HG02943 (cell line): ENCODE measurements at regions not wholly inside any gene's neighbourhood (a gene's known extent, or its start where the extent isn't known, plus 50 kb on each side); places are given as distances from the start of the nearest gene placed in this dataset.
"Not testable (repeated sequence)": the region's sequence is repeated elsewhere in the genome, so short reads cannot be mapped to it uniquely, and the experiment has no call there.

Experiments used
- ATAC-seq: cut with Tn5 transposase; IDR thresholded peaks from one replicate; pipeline ENCODE4 v1.9.1; 2021; ENCODE audit warnings: mild to moderate bottlenecking, low read depth, moderate library complexity; ENCODE audit not compliant: unreplicated experiment

- ATAC-seq: no peak
Measured at GRCh38 chr11:21711341-21711740, 481.5 kb upstream of the ANO5 start.

GRCh38 chr11:21723678-21724077 is 469.2 kb upstream of the ANO5 start:
- ATAC-seq: no peak

- no peak for ATAC-seq
Measured at GRCh38 chr11:21727102-21727501, 465.8 kb upstream of the ANO5 start.

GRCh38 chr11:21736404-21736803 is 456.5 kb upstream of the ANO5 start:
- ATAC-seq: no peak

- ATAC-seq: not testable (repeated sequence)
Measured at GRCh38 chr11:21752475-21753243, 440.2 kb upstream of the ANO5 start.

- not testable (repeated sequence) for ATAC-seq
Measured at GRCh38 chr11:21753244-21753767, 439.6 kb upstream of the ANO5 start.

- ATAC-seq: no peak
Measured at GRCh38 chr11:21761000-21761399, 431.9 kb upstream of the ANO5 start.

- no peak for ATAC-seq
Measured at GRCh38 chr11:21768388-21768787, 424.5 kb upstream of the ANO5 start.

- no peak for ATAC-seq
Measured at GRCh38 chr11:21769188-21769587, 423.7 kb upstream of the ANO5 start.

- ATAC-seq: no peak
Measured at GRCh38 chr11:21771097-21771496, 421.8 kb upstream of the ANO5 start.

- no peak for ATAC-seq
Measured at GRCh38 chr11:21774212-21774611, 418.7 kb upstream of the ANO5 start.

GRCh38 chr11:21775911-21776310 is 417.0 kb upstream of the ANO5 start:
- no peak for ATAC-seq

GRCh38 chr11:21783954-21784353 is 408.9 kb upstream of the ANO5 start:
- no peak for ATAC-seq

GRCh38 chr11:21785351-21785750 is 407.5 kb upstream of the ANO5 start:
- ATAC-seq: no peak

GRCh38 chr11:21794306-21794705 is 398.6 kb upstream of the ANO5 start:
- no peak for ATAC-seq

- no peak for ATAC-seq
Measured at GRCh38 chr11:21798216-21798615, 394.7 kb upstream of the ANO5 start.

- not testable (repeated sequence) for ATAC-seq
Measured at GRCh38 chr11:21804523-21804922, 388.4 kb upstream of the ANO5 start.

- ATAC-seq: no peak
Measured at GRCh38 chr11:21806508-21806907, 386.4 kb upstream of the ANO5 start.

GRCh38 chr11:21806947-21807346 is 385.9 kb upstream of the ANO5 start:
- ATAC-seq: no peak

- no peak for ATAC-seq
Measured at GRCh38 chr11:21807350-21807749, 385.5 kb upstream of the ANO5 start.

- ATAC-seq: no peak
Measured at GRCh38 chr11:21810650-21811049, 382.2 kb upstream of the ANO5 start.

GRCh38 chr11:21811572-21811971 is 381.3 kb upstream of the ANO5 start:
- no peak for ATAC-seq
